GM10266 (cell line): ENCODE measurements at regions not wholly inside any gene's neighbourhood (a gene's known extent, or its start where the extent isn't known, plus 50 kb on each side); places are given as distances from the start of the nearest gene placed in this dataset.

Experiments used
- DNase-seq: peaks from one replicate; pipeline ENCODE4 v3.0.0; 2012; ENCODE audit errors: extremely low spot score
- TF ChIP-seq, protein P1 (sequence below): IDR thresholded peaks from 2 replicates; pipeline ENCODE4 v1.5.1; 2012; ENCODE audit warnings: mild to moderate bottlenecking, low read depth; ENCODE audit not compliant: control insufficient read depth, insufficient read depth; ENCODE audit errors: missing control alignments

DNA sequence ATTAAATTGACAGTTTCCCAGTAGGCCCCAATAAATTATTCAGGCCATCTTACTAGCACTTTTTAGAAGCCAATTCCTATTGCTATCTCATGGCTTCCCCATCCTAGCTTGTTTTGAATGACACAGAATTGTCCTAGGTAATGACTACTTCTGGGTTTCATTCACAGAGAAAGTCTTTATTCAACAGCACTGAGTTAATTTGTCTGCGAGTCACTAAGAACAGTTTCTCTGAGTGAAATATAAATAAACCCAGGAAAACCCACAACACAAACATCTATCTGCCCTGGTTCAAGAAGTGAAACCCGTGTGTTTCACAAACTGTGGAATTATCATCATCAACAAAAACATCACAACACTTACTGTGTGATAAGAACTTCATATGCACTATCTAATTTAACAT is 1366.8 kb downstream of the EPHA7 start:
- TF ChIP-seq, protein P1, sequence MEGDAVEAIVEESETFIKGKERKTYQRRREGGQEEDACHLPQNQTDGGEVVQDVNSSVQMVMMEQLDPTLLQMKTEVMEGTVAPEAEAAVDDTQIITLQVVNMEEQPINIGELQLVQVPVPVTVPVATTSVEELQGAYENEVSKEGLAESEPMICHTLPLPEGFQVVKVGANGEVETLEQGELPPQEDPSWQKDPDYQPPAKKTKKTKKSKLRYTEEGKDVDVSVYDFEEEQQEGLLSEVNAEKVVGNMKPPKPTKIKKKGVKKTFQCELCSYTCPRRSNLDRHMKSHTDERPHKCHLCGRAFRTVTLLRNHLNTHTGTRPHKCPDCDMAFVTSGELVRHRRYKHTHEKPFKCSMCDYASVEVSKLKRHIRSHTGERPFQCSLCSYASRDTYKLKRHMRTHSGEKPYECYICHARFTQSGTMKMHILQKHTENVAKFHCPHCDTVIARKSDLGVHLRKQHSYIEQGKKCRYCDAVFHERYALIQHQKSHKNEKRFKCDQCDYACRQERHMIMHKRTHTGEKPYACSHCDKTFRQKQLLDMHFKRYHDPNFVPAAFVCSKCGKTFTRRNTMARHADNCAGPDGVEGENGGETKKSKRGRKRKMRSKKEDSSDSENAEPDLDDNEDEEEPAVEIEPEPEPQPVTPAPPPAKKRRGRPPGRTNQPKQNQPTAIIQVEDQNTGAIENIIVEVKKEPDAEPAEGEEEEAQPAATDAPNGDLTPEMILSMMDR = no peak
- no peak for DNase-seq

GRCh38 chr6:92050216-92050615 is 1369.1 kb downstream of the EPHA7 start:
- no peak for DNase-seq
- TF ChIP-seq, protein P1 = no peak

DNA sequence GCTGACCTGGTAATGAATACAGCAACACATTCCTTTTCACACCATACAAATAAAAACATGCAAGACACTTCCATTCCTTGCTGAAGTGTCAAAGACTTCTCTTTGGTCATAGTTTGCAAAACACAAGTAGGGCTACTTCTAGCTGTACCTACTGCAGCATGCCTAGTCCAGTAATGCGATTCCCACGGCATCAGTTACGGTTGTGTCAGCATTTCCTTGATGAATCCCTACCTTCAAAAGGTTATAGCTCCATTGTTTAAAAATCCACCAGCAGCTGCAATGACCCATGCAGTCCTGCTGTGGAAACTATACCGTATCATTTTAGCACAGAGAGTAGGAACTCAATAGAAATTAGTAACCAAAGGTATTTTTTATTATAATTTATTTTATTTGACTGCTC is 1371.5 kb downstream of the EPHA7 start:
- TF ChIP-seq, protein P1 = no peak
- no peak for DNase-seq

GRCh38 chr6:92047152-92047850 is 1372.1 kb downstream of the EPHA7 start:
- TF ChIP-seq, protein P1 = no peak
- no peak for DNase-seq

DNA sequence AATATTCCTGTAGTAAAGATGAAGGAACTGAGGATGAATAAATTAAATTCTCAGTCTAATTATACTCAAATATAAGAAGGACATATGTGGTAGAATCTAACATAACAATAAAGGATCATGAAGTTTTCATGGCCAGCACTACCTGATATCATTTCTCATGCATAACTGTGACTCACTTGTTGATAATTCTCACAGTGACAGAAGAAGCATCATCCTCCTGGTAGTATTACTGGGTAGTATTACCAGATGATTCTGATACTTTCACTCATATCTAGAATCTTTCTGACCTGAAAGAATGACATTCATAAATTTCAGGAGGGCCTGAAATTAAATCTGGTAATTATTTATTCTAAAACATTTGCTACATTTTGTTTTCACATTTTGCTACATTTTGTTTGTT is 1375.0 kb downstream of the EPHA7 start:
- TF ChIP-seq, protein P1 = no peak

DNA sequence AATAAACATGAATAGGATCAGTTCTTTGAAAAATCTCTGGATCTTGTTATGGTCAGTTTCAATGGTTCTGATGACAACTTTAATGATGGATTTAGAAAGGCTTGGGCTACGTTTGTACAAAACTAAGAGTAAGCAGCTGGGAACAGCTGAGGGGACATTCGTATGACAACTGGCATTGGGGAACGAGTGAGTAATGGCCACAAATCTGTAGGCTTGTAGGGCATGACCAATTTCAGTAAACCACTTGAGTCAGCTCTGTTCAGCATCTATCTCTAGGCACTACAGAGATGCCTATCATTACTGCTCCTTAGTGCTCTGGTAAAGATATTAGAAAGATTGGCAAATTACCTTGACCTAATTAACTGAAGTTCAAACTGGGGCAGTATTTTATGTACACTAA is 1375.6 kb downstream of the EPHA7 start:
- no peak for DNase-seq
- TF ChIP-seq, protein P1 = no peak

More for the DNA sequence above, 1375.0 kb downstream of the EPHA7 start:
- DNase-seq = no peak

DNA sequence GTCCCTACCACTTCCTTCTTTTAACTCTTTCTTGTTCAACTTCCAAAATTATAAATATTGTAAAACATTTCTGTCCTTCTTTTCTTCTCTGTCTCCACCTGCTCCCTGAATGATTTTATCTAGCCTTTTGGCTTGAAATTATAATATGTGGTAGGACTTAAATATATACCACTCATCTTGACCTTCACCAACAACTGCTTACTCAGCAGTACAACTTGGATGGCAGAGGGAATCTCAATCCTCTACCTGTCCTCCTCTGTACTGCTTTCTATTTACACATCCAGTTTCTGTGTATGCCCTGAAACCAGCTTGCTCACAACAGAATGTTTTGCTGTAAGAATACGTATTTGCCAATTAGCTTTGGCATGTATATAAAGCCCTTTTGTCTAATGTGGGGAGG is 1392.5 kb downstream of the EPHA7 start:
- TF ChIP-seq, protein P1 = no peak
- no peak for DNase-seq
